ENCODE measurements at regions not wholly inside any gene's neighbourhood (a gene's known extent, or its start where the extent isn't known, plus 50 kb on each side); places are given as distances from the start of the nearest gene placed in this dataset.
"Not testable (repeated sequence)": the region's sequence is repeated elsewhere in the genome, so short reads cannot be mapped to it uniquely, and the experiment has no call there.

GRCh38 chr10:33871061-33871956, 536.8 kb upstream of the NRP1 start:
- H3K27ac ChIP-seq (replicated peaks), result no peak overlapping the region
- no peak overlapping the region for H3K4me3 ChIP-seq (replicated peaks; ENCODE audit: insufficient read depth, low read length)
- no peaks in the 10 kb centered on the region for H3K27me3 ChIP-seq (ENCODE audit: insufficient read depth, poor library complexity, severe bottlenecking)
- TF ChIP-seq SPI1 (IDR thresholded peaks at IDR 0.05; ENCODE audit: borderline replicate concordance, low read depth) (no peak), GABPA (IDR thresholded peaks at IDR 0.05; ENCODE audit: low read depth) (no peak), REST (IDR thresholded peaks at IDR 0.05; ENCODE audit: insufficient replicate concordance, low read depth) (no peak), CTCF (IDR thresholded peaks at IDR 0.05; ENCODE audit: insufficient read depth, low read length) (no peak), POLR2AphosphoS5 (IDR thresholded peaks at IDR 0.05; ENCODE audit: low read depth) (no peak)
- no peak for DNase-seq (ENCODE audit: low read depth in 1 of 2, low spot score in 1 of 2)

- TF ChIP-seq CTCF (IDR thresholded peaks at IDR 0.05; ENCODE audit: insufficient read depth, low read length) (no peak), GABPA (IDR thresholded peaks at IDR 0.05; ENCODE audit: low read depth) (no peak), REST (IDR thresholded peaks at IDR 0.05; ENCODE audit: insufficient replicate concordance, low read depth) (no peak), SPI1 (IDR thresholded peaks at IDR 0.05; ENCODE audit: borderline replicate concordance, low read depth) (no peak), POLR2AphosphoS5 (IDR thresholded peaks at IDR 0.05; ENCODE audit: low read depth) (no peak)
- Histone ChIP-seq H3K4me3 (replicated peaks; ENCODE audit: insufficient read depth, low read length) (no peak overlapping the region), H3K27ac (replicated peaks) (no peak overlapping the region), H3K27me3 (ENCODE audit: insufficient read depth, poor library complexity, severe bottlenecking) (no peaks in the 10 kb centered on the region)
- no peak for DNase-seq (ENCODE audit: low read depth in 1 of 2, low spot score in 1 of 2)
Measured at GRCh38 chr10:33869481-33869880, 535.0 kb upstream of the NRP1 start.

- no peak overlapping the region for H3K4me3 ChIP-seq (replicated peaks; ENCODE audit: insufficient read depth, low read length)
- no peak overlapping the region for H3K27ac ChIP-seq (replicated peaks)
- H3K27me3 ChIP-seq (ENCODE audit: insufficient read depth, poor library complexity, severe bottlenecking), result no peaks in the 10 kb centered on the region
- TF ChIP-seq POLR2AphosphoS5 (IDR thresholded peaks at IDR 0.05; ENCODE audit: low read depth), result no peak
- no peak for TF ChIP-seq CTCF (IDR thresholded peaks at IDR 0.05; ENCODE audit: insufficient read depth, low read length)
- no peak for TF ChIP-seq GABPA (IDR thresholded peaks at IDR 0.05; ENCODE audit: low read depth)
- no peak for TF ChIP-seq REST (IDR thresholded peaks at IDR 0.05; ENCODE audit: insufficient replicate concordance, low read depth)
- no peak for TF ChIP-seq SPI1 (IDR thresholded peaks at IDR 0.05; ENCODE audit: borderline replicate concordance, low read depth)
- DNase-seq (ENCODE audit: low read depth in 1 of 2, low spot score in 1 of 2), result no peak
Measured at GRCh38 chr10:33869028-33869427, 534.6 kb upstream of the NRP1 start.

- H3K27me3 ChIP-seq (ENCODE audit: insufficient read depth, poor library complexity, severe bottlenecking), result not testable (repeated sequence)
Measured at GRCh38 chr10:33867199-33867789, 532.8 kb upstream of the NRP1 start.

More at GRCh38 chr10:33867199-33867789, 532.8 kb upstream of the NRP1 start:
- H3K4me3 ChIP-seq (replicated peaks; ENCODE audit: insufficient read depth, low read length); H3K27ac ChIP-seq (replicated peaks); DNase-seq (ENCODE audit: low read depth in 1 of 2, low spot score in 1 of 2): not testable (repeated sequence)

Data from HL-60 (cell line).